Liver (tissue), 8 donors: ENCODE measurements at regions not wholly inside any gene's neighbourhood (a gene's known extent, or its start where the extent isn't known, plus 50 kb on each side); places are given as distances from the start of the nearest gene placed in this dataset.

Experiments used
- DNase-seq: peaks from one replicate; pipeline ENCODE4 v3.0.0-alpha.2; 2017; ENCODE audit warnings: low spot score
- H3K27ac ChIP-seq, 2 donors: one replicate each; pipeline ENCODE4 v1.7.0; 2013; ENCODE audit warnings: inconsistent platforms in 2 of 2, low read length in 2 of 2, control low read depth in 1 of 2, low read depth in 1 of 2, mild to moderate bottlenecking in 1 of 2
- H3K27me3 ChIP-seq, 4 donors: one replicate each; pipeline versions ENCODE4 v1.6.1 to v1.7.0; 2013; ENCODE audit warnings: low read length in 3 of 4, inconsistent platforms in 1 of 4, mild to moderate bottlenecking in 1 of 4, moderate library complexity in 1 of 4; ENCODE audit not compliant: control insufficient read depth in 4 of 4, insufficient read depth in 4 of 4
- H3K36me3 ChIP-seq, 4 donors: one replicate each; pipeline versions ENCODE4 v1.6.1 to v1.7.0; 2013; ENCODE audit warnings: low read length in 3 of 4, mild to moderate bottlenecking in 3 of 4, low read depth in 1 of 4, moderate library complexity in 1 of 4; ENCODE audit not compliant: control insufficient read depth in 4 of 4, insufficient read depth in 3 of 4
- H3K4me1 ChIP-seq, 4 donors: one replicate each; pipeline versions ENCODE4 v1.6.1 to v1.7.0; 2013; ENCODE audit warnings: low read length in 3 of 4, mild to moderate bottlenecking in 3 of 4, moderate library complexity in 1 of 4; ENCODE audit not compliant: control insufficient read depth in 4 of 4, insufficient read depth in 4 of 4
- H3K4me3 ChIP-seq, 3 donors: one replicate each; pipeline versions ENCODE4 v1.6.1 to v1.7.0; 2013; ENCODE audit warnings: low read length in 3 of 3, control low read depth in 1 of 3, low read depth in 1 of 3, mild to moderate bottlenecking in 1 of 3
- H3K9ac ChIP-seq, 2 donors: one replicate each; pipeline ENCODE4 v1.7.0; 2013; ENCODE audit warnings: low read length in 2 of 2, mild to moderate bottlenecking in 2 of 2, moderate library complexity in 2 of 2, control low read depth in 1 of 2, low read depth in 1 of 2
- H3K9me3 ChIP-seq, 4 donors: one replicate each; pipeline versions ENCODE4 v1.6.1 to v1.7.0; 2013; ENCODE audit warnings: low read length in 3 of 4; ENCODE audit not compliant: control insufficient read depth in 4 of 4
- CTCF ChIP-seq: fragments of 150-350 bp; IDR thresholded peaks from 2 replicates; pipeline ENCODE4 v1.5.1; 2017; ENCODE audit warnings: improper control_type of control experiment, low read depth, low read length; ENCODE audit not compliant: missing input control
- FOXA1 ChIP-seq: IDR thresholded peaks from 2 replicates; pipeline ENCODE4 v1.6.1; 2016; ENCODE audit warnings: antibody characterized with exemption
- FOXA2 ChIP-seq: IDR thresholded peaks from 2 replicates; pipeline ENCODE4 v1.6.1; 2016; ENCODE audit warnings: antibody characterized with exemption
- GABPA ChIP-seq, 2 donors: IDR thresholded peaks in 1 of 2; conservative IDR thresholded peaks in 1 of 2; 2 replicates each; pipeline ENCODE4 v1.6.1; 2016; ENCODE audit warnings: antibody characterized with exemption in 2 of 2, mild to moderate bottlenecking in 1 of 2, moderate library complexity in 1 of 2
- HNF4A ChIP-seq, 2 donors: conservative IDR thresholded peaks; 2 replicates each; pipeline ENCODE4 v1.6.1; 2016; ENCODE audit warnings: antibody characterized with exemption in 2 of 2, mild to moderate bottlenecking in 2 of 2
- HNF4G ChIP-seq: IDR thresholded peaks from 2 replicates; pipeline ENCODE4 v1.6.1; 2016; ENCODE audit warnings: antibody characterized with exemption
- JUND ChIP-seq, 2 donors: IDR thresholded peaks; 2 replicates each; pipeline ENCODE4 v1.6.1; 2016; ENCODE audit warnings: antibody characterized with exemption in 2 of 2
- MAX ChIP-seq: IDR thresholded peaks from 2 replicates; pipeline ENCODE4 v1.6.1; 2016; ENCODE audit warnings: antibody characterized with exemption
- NR2F2 ChIP-seq: IDR thresholded peaks from 2 replicates; pipeline ENCODE4 v1.6.1; 2016; ENCODE audit warnings: antibody characterized with exemption
- RAD21 ChIP-seq, 2 donors: IDR thresholded peaks; 2 replicates each; pipeline ENCODE4 v1.6.1; 2016; ENCODE audit warnings: antibody characterized with exemption in 2 of 2, mild to moderate bottlenecking in 2 of 2
- REST ChIP-seq: IDR thresholded peaks from 2 replicates; pipeline ENCODE4 v1.6.1; 2016; ENCODE audit warnings: antibody characterized with exemption, mild to moderate bottlenecking
- RXRA ChIP-seq, 2 donors: IDR thresholded peaks; 2 replicates each; pipeline ENCODE4 v1.6.1; 2017 to 2018; ENCODE audit warnings: antibody characterized with exemption in 2 of 2, mild to moderate bottlenecking in 1 of 2
- SP1 ChIP-seq: IDR thresholded peaks from 2 replicates; pipeline ENCODE4 v1.6.1; 2018; ENCODE audit warnings: antibody characterized with exemption, mild to moderate bottlenecking
- TAF1 ChIP-seq: conservative IDR thresholded peaks from 2 replicates; pipeline ENCODE4 v1.6.1; 2016; ENCODE audit warnings: antibody characterized with exemption, mild to moderate bottlenecking
- YY1 ChIP-seq: IDR thresholded peaks from 2 replicates; pipeline ENCODE4 v1.6.1; 2016; ENCODE audit warnings: antibody characterized with exemption, mild to moderate bottlenecking
- ZBTB33 ChIP-seq: IDR thresholded peaks from 2 replicates; pipeline ENCODE4 v1.6.1; 2016; ENCODE audit warnings: antibody characterized with exemption
- WGBS: extraction: QIAGEN DNeasy Blood & Tissue Kit; methylation state at CpG from one replicate; pipeline ENCODE4 v1.1.7; 2013; 5-methylcytosine and 5-hydroxymethylcytosine counted together
- donor health status: healthy.
- donor health status: healthy.
- donor health status: healthy.
- donor health status: healthy.
- donor health status: healthy.

- no peaks in the 10 kb centered on the region for H3K9me3 ChIP-seq
- no peak for TF ChIP-seq CTCF
- TF ChIP-seq RAD21 (IDR thresholded peaks at IDR 0.05) = no peak
- TF ChIP-seq ZBTB33 = no peak
- no peak for TF ChIP-seq GABPA (IDR thresholded peaks at IDR 0.05 in 1 of 2, conservative IDR thresholded peaks at IDR 0.05 in 1 of 2)
- no peak for TF ChIP-seq REST
- TF ChIP-seq FOXA2 = no peak
- TF ChIP-seq HNF4A (conservative IDR thresholded peaks at IDR 0.05) = no peak
- no peak for TF ChIP-seq MAX
- no peak for TF ChIP-seq JUND (IDR thresholded peaks at IDR 0.05)
- TF ChIP-seq TAF1 = no peak
- TF ChIP-seq NR2F2 = no peak
- no peak for TF ChIP-seq HNF4G
- no peak for TF ChIP-seq FOXA1
- no peak for TF ChIP-seq YY1
- no peak for TF ChIP-seq SP1
- 42% methylated on average over 2 of the region's 2 CpGs for WGBS
- H3K27ac ChIP-seq = no peak overlapping the region
- no peak for DNase-seq
- H3K36me3 ChIP-seq = no peaks in the 10 kb centered on the region
- no peak overlapping the region for H3K9ac ChIP-seq
- no peaks in the 10 kb centered on the region for H3K4me1 ChIP-seq
- no peak overlapping the region for H3K4me3 ChIP-seq
- peaks cover 0 to 2% (median 0%) of the 10 kb centered on the region in 4 donors for H3K27me3 ChIP-seq
Measured at GRCh38 chr11:29682856-29683255, 334.0 kb downstream of the KCNA4 start.

GRCh38 chr11:29679996-29680395 is 336.8 kb downstream of the KCNA4 start:
- whole genome bisulfite sequencing = 72% methylated on average over 3 of the region's 3 CpGs
- H3K9ac ChIP-seq = no peak overlapping the region
- H3K27ac ChIP-seq = no peak overlapping the region
- DNase-seq = no peak
- no peaks in the 10 kb centered on the region for H3K36me3 ChIP-seq
- TF ChIP-seq HNF4A (conservative IDR thresholded peaks at IDR 0.05) (no peak), REST (no peak), TAF1 (no peak), HNF4G (no peak), SP1 (no peak), RXRA (IDR thresholded peaks at IDR 0.05) (no peak), CTCF (no peak), NR2F2 (no peak)
- no peaks in the 10 kb centered on the region for H3K9me3 ChIP-seq
- no peak overlapping the region for H3K4me3 ChIP-seq
- H3K4me1 ChIP-seq = no peaks in the 10 kb centered on the region
- H3K27me3 ChIP-seq = peaks cover 0 to 2% (median 0%) of the 10 kb centered on the region in 4 donors
